Neural progenitor cell (in vitro differentiated cells): ENCODE measurements at regions not wholly inside any gene's neighbourhood (a gene's known extent, or its start where the extent isn't known, plus 50 kb on each side); places are given as distances from the start of the nearest gene placed in this dataset.

Source experiments
- CTCF ChIP-seq: fragments of 200-600 bp; sonication (generic); IDR thresholded peaks from 2 replicates; pipeline ENCODE4 v1.5.1; 2017; ENCODE audit warnings: antibody characterized with exemption, mild to moderate bottlenecking
- EZH2 ChIP-seq: fragments of 200-600 bp; sonication (generic); IDR thresholded peaks from 2 replicates; pipeline ENCODE4 v1.6.1; 2017; ENCODE audit warnings: antibody characterized with exemption, mild to moderate bottlenecking, moderate library complexity

- no peak for TF ChIP-seq CTCF
- no peak for TF ChIP-seq EZH2
These were observed 60.5 kb upstream of the SPATA12 start for GRCh38 chr3:57000012-57000411.
